Tibial nerve (tissue), 4 donors: ENCODE measurements at regions not wholly inside any gene's neighbourhood (a gene's known extent, or its start where the extent isn't known, plus 50 kb on each side); places are given as distances from the start of the nearest gene placed in this dataset.

ENCODE experiments used
- DNase-seq, 2 donors: peaks; one replicate each; pipeline ENCODE4 v3.0.0-alpha.2; 2019; ENCODE audit warnings: low spot score in 2 of 2
- H3K27ac ChIP-seq, 4 donors: fragments of 200-600 bp; sonication (generic) in 3 of 4; one replicate each; pipeline ENCODE4 v1.5.1; 2017 to 2019; ENCODE audit warnings: mild to moderate bottlenecking in 1 of 4
- H3K27me3 ChIP-seq, 2 donors: fragments of 200-600 bp; sonication (generic) in 1 of 2; one replicate each; pipeline versions ENCODE4 v1.5.1 to v1.6.0; 2017 to 2019
- H3K36me3 ChIP-seq, 3 donors: fragments of 200-600 bp; sonication (generic); one replicate each; pipeline ENCODE4 v1.5.1; 2018 to 2019
- H3K4me1 ChIP-seq, 4 donors: fragments of 200-600 bp; sonication (generic) in 3 of 4; one replicate each; pipeline ENCODE4 v1.5.1; 2017 to 2019
- H3K4me3 ChIP-seq, 4 donors: fragments of 200-600 bp; sonication (generic) in 3 of 4; one replicate each; pipeline ENCODE4 v1.5.1; 2017 to 2019; ENCODE audit warnings: mild to moderate bottlenecking in 1 of 4, moderate library complexity in 1 of 4
- H3K9me3 ChIP-seq, 4 donors: fragments of 200-600 bp; sonication (generic) in 3 of 4; one replicate each; pipeline ENCODE4 v1.5.1; 2017 to 2019
- EP300 ChIP-seq, 2 donors: sonication (generic); formaldehyde crosslinking; IDR thresholded peaks; one replicate each; pipeline ENCODE4 v1.6.1; 2017; ENCODE audit warnings: antibody characterized with exemption in 2 of 2, mild to moderate bottlenecking in 1 of 2
- POLR2A ChIP-seq, 2 donors: fragments of 450-650 bp; IDR thresholded peaks; one replicate each; pipeline ENCODE4 v1.6.1; 2017; ENCODE audit warnings: antibody characterized with exemption in 2 of 2, mild to moderate bottlenecking in 2 of 2, moderate library complexity in 2 of 2
- WGBS, 2 donors: methylation state at CpG; one replicate each; pipeline ENCODE4 v1.1.5; 2018; 5-methylcytosine and 5-hydroxymethylcytosine counted together
- TF ChIP-seq, protein P1 (sequence below), 5 experiments: fragments of 200-600 bp in 3 of 5; fragments of 450-650 bp in 2 of 5; sonication (generic) in 3 of 5; IDR thresholded peaks; one replicate each; pipeline ENCODE4 v1.5.1; 2016 to 2019; ENCODE audit warnings: antibody characterized with exemption in 5 of 5, mild to moderate bottlenecking in 3 of 5, moderate library complexity in 2 of 5

GRCh38 chr9:20070336-20070735, 281.5 kb upstream of the SLC24A2 start:
- Histone ChIP-seq H3K9me3 (no peaks in the 10 kb centered on the region), H3K4me1 (peaks cover 0 to 6% (median 0%) of the 10 kb centered on the region in 4 donors), H3K27ac (no peak overlapping the region), H3K4me3 (no peak overlapping the region), H3K27me3 (no peaks in the 10 kb centered on the region), H3K36me3 (no peaks in the 10 kb centered on the region)
- DNase-seq = no peak
- 77 to 81% methylated on average over 3 of the region's 3 CpGs for WGBS, 2 donors
- TF ChIP-seq, protein P1, sequence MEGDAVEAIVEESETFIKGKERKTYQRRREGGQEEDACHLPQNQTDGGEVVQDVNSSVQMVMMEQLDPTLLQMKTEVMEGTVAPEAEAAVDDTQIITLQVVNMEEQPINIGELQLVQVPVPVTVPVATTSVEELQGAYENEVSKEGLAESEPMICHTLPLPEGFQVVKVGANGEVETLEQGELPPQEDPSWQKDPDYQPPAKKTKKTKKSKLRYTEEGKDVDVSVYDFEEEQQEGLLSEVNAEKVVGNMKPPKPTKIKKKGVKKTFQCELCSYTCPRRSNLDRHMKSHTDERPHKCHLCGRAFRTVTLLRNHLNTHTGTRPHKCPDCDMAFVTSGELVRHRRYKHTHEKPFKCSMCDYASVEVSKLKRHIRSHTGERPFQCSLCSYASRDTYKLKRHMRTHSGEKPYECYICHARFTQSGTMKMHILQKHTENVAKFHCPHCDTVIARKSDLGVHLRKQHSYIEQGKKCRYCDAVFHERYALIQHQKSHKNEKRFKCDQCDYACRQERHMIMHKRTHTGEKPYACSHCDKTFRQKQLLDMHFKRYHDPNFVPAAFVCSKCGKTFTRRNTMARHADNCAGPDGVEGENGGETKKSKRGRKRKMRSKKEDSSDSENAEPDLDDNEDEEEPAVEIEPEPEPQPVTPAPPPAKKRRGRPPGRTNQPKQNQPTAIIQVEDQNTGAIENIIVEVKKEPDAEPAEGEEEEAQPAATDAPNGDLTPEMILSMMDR (IDR thresholded peaks at IDR 0.05) = no peak
- TF ChIP-seq EP300 (IDR thresholded peaks at IDR 0.05) (no peak), POLR2A (IDR thresholded peaks at IDR 0.05) (no peak)

GRCh38 chr9:20065796-20066700, 277.2 kb upstream of the SLC24A2 start:
- no peak for DNase-seq
- Histone ChIP-seq H3K27me3 (no peaks in the 10 kb centered on the region), H3K27ac (no peak overlapping the region), H3K4me3 (no peak overlapping the region), H3K4me1 (peaks cover 0 to 6% (median 0%) of the 10 kb centered on the region in 4 donors), H3K9me3 (no peaks in the 10 kb centered on the region), H3K36me3 (no peaks in the 10 kb centered on the region)
- 21 to 24% methylated on average over 4 of the region's 4 CpGs for WGBS, 2 donors
- TF ChIP-seq, protein P1 (IDR thresholded peaks at IDR 0.05) = no peak
- TF ChIP-seq EP300 (IDR thresholded peaks at IDR 0.05) (no peak), POLR2A (IDR thresholded peaks at IDR 0.05) (no peak)

- H3K4me3 ChIP-seq = no peak overlapping the region
- no peaks in the 10 kb centered on the region for H3K36me3 ChIP-seq
- no peaks in the 10 kb centered on the region for H3K9me3 ChIP-seq
- H3K27me3 ChIP-seq = no peaks in the 10 kb centered on the region
- no peak overlapping the region for H3K27ac ChIP-seq
- peaks cover 0 to 6% (median 0%) of the 10 kb centered on the region in 4 donors for H3K4me1 ChIP-seq
- TF ChIP-seq POLR2A (IDR thresholded peaks at IDR 0.05) (no peak), EP300 (IDR thresholded peaks at IDR 0.05) (no peak)
- TF ChIP-seq, protein P1 (IDR thresholded peaks at IDR 0.05) = no peak
- 32 to 36% methylated on average over 4 of the region's 4 CpGs for WGBS, 2 donors
- DNase-seq = no peak
These were observed 276.2 kb upstream of the SLC24A2 start for GRCh38 chr9:20065046-20065445.

DNA sequence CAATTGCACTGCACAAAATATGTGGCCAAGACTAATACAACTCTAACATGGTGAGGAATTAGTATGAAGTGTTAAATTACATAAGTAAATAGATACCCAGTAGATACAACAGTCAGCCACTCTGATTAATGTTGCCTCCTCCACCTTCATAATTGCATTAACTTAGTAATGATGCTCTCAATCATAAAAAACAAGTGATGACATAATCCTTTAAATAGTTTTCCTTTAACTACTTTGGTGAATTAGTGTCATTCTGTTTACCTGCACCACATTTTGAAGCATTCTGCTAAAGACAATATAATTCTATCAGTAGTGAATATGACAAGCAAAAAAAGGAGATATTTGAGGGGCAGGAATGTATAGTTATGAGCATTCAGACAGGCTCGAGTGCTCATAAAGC, 265.9 kb upstream of the SLC24A2 start:
- TF ChIP-seq POLR2A (IDR thresholded peaks at IDR 0.05) = no peak
- TF ChIP-seq EP300 (IDR thresholded peaks at IDR 0.05) = no peak
- TF ChIP-seq, protein P1 (IDR thresholded peaks at IDR 0.05) = no peak
- no peaks in the 10 kb centered on the region for H3K9me3 ChIP-seq
- no peaks in the 10 kb centered on the region for H3K27me3 ChIP-seq
- no peak overlapping the region for H3K27ac ChIP-seq
- DNase-seq = no peak
- no peak overlapping the region for H3K4me3 ChIP-seq
- WGBS, 2 donors = 70 to 71% methylated on average over 1 of the region's 1 CpG
- no peaks in the 10 kb centered on the region for H3K36me3 ChIP-seq
- no peaks in the 10 kb centered on the region for H3K4me1 ChIP-seq

DNA sequence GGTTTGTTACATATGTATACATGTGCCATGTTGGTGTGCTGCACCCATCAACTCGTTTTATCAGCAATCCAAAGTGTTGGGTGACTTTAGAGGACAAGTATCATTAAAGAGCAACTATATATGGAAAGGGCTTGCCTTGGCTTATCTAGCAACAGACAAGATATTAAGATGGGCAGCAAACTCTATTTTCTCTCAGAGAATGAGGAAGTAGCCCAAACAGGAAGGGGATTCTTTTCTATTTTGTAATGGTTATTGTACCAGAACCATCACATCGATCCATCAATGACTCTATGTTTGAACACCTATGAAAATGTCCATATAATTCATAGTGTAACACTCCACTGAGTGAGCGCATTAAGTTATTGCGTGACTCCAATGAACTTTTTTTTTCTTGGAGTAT, 260.1 kb upstream of the SLC24A2 start:
- no peaks in the 10 kb centered on the region for H3K9me3 ChIP-seq
- TF ChIP-seq, protein P1 (IDR thresholded peaks at IDR 0.05) = no peak
- TF ChIP-seq EP300 (IDR thresholded peaks at IDR 0.05) (no peak), POLR2A (IDR thresholded peaks at IDR 0.05) (no peak)
- WGBS, 2 donors = 85 to 86% methylated on average over 4 of the region's 4 CpGs

More for the DNA sequence above, 260.1 kb upstream of the SLC24A2 start:
- H3K27ac ChIP-seq = no peak overlapping the region
- H3K27me3 ChIP-seq = no peaks in the 10 kb centered on the region
- H3K4me3 ChIP-seq = no peak overlapping the region
- DNase-seq = no peak
- H3K36me3 ChIP-seq = no peaks in the 10 kb centered on the region
- no peaks in the 10 kb centered on the region for H3K4me1 ChIP-seq
